ENCODE measurements at regions not wholly inside any gene's neighbourhood (a gene's known extent, or its start where the extent isn't known, plus 50 kb on each side); places are given as distances from the start of the nearest gene placed in this dataset.

GRCh38 chr20:50325651-50326050, 135.0 kb downstream of the CEBPB start:
- Histone ChIP-seq H3K9me3 (no peaks in the 10 kb centered on the region), H3K27me3 (replicated peaks; ENCODE audit: insufficient read depth) (no peaks in the 10 kb centered on the region), H3K4me1 (ENCODE audit: control insufficient read depth in 1 of 2, low read depth in 2 of 2) (peaks cover 13 to 16% of the 10 kb centered on the region in 2 donors), H3K27ac (no peak overlapping the region), H3K4me3 (no peak overlapping the region), H3K36me3 (no peaks in the 10 kb centered on the region)
- TF ChIP-seq, protein P1, sequence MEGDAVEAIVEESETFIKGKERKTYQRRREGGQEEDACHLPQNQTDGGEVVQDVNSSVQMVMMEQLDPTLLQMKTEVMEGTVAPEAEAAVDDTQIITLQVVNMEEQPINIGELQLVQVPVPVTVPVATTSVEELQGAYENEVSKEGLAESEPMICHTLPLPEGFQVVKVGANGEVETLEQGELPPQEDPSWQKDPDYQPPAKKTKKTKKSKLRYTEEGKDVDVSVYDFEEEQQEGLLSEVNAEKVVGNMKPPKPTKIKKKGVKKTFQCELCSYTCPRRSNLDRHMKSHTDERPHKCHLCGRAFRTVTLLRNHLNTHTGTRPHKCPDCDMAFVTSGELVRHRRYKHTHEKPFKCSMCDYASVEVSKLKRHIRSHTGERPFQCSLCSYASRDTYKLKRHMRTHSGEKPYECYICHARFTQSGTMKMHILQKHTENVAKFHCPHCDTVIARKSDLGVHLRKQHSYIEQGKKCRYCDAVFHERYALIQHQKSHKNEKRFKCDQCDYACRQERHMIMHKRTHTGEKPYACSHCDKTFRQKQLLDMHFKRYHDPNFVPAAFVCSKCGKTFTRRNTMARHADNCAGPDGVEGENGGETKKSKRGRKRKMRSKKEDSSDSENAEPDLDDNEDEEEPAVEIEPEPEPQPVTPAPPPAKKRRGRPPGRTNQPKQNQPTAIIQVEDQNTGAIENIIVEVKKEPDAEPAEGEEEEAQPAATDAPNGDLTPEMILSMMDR (IDR thresholded peaks at IDR 0.05): no peak
- ATAC-seq (ENCODE audit: insufficient number of reproducible peaks, low FRiP score, low read depth) (no peak), DNase-seq (ENCODE audit: low spot score) (no peak)

- Histone ChIP-seq H3K4me1 (ENCODE audit: control insufficient read depth in 1 of 2, low read depth in 2 of 2) (no peaks in the 10 kb centered on the region), H3K4me3 (no peak overlapping the region), H3K36me3 (no peaks in the 10 kb centered on the region), H3K27ac (no peak overlapping the region), H3K9me3 (no peaks in the 10 kb centered on the region), H3K27me3 (replicated peaks; ENCODE audit: insufficient read depth) (no peaks in the 10 kb centered on the region)
- TF ChIP-seq, protein P1 (IDR thresholded peaks at IDR 0.05): no peak
- DNase-seq (ENCODE audit: low spot score) (no peak), ATAC-seq (ENCODE audit: insufficient number of reproducible peaks, low FRiP score, low read depth) (no peak)
These were observed 137.0 kb downstream of the CEBPB start for GRCh38 chr20:50327666-50328065.

DNA sequence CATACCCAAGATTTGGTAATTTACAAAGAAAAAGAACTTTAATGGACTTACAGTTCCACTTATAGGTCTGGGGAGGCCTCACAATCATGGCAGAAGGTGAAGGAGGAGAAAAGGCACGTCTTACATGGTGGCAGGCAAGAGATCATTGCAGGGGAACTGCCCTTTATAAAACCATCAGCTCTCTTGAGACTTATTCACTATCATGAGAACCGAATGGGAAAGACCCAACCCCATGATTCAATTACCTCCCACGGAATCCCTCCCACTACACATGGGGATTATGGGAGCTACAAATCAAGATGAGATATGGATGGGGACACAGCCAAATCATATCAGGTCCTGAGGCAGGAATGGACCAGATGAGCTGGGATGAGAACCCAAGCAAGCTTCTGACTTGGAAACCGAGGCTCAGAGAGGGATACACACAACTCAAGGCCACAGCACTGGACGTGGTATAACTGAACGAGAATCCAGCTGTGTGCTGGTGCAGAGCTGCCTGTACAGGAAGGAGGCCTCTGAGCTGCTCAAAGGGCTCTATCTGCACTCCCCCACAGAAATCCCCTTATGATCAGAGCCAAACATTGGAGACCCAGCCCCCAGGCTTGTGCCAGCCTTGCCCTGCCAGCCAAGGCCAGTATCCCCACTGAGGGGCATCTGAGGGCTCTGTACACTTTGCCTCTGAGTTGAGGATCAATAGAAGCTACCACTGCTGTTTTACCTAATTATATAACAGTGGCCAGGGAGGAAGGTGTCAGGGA, 137.8 kb downstream of the CEBPB start:
- no peaks in the 10 kb centered on the region for H3K9me3 ChIP-seq
- TF ChIP-seq, protein P1 (IDR thresholded peaks at IDR 0.05): no peak
- no peak for ATAC-seq (ENCODE audit: insufficient number of reproducible peaks, low FRiP score, low read depth)
- H3K36me3 ChIP-seq: no peaks in the 10 kb centered on the region
- no peak overlapping the region for H3K27ac ChIP-seq
- DNase-seq (ENCODE audit: low spot score): no peak
- no peaks in the 10 kb centered on the region for H3K4me1 ChIP-seq (ENCODE audit: control insufficient read depth in 1 of 2, low read depth in 2 of 2)
- H3K4me3 ChIP-seq: no peak overlapping the region
- no peaks in the 10 kb centered on the region for H3K27me3 ChIP-seq (replicated peaks; ENCODE audit: insufficient read depth)

GRCh38 chr20:50328996-50329898, 138.6 kb downstream of the CEBPB start:
- H3K4me1 ChIP-seq (ENCODE audit: control insufficient read depth in 1 of 2, low read depth in 2 of 2): no peaks in the 10 kb centered on the region
- no peak overlapping the region for H3K4me3 ChIP-seq
- no peak for ATAC-seq (ENCODE audit: insufficient number of reproducible peaks, low FRiP score, low read depth)
- H3K9me3 ChIP-seq: no peaks in the 10 kb centered on the region
- TF ChIP-seq, protein P1 (IDR thresholded peaks at IDR 0.05): no peak
- no peaks in the 10 kb centered on the region for H3K27me3 ChIP-seq (replicated peaks; ENCODE audit: insufficient read depth)
- H3K27ac ChIP-seq: no peak overlapping the region
- no peaks in the 10 kb centered on the region for H3K36me3 ChIP-seq
- no peak for DNase-seq (ENCODE audit: low spot score)

DNA sequence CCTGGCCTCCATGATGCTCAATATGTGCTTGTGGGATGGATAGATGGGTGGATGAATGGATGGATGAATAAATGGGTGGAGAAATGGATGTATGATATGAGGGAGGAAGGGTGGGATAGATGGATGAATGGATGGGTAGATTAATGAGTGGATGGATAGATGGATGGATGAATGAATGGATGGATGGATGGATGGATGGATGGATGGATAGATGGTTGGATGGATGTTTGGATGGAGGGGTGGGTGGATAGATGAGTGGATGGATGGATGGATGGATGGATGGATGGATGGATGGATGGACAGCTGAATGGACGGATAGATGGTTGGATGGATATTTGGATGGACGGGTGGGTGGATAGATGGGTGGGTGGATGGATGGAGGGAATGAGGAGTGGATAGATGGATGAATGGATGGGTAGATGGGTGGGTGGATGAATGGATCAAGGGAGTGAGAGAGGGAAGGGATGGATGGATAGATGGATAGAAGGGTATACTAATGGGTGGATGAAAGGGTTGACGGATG, 139.4 kb downstream of the CEBPB start:
- TF ChIP-seq, protein P1 (IDR thresholded peaks at IDR 0.05): no peak
- DNase-seq (ENCODE audit: low spot score) (no peak), ATAC-seq (ENCODE audit: insufficient number of reproducible peaks, low FRiP score, low read depth) (no peak)
- H3K4me3 ChIP-seq: no peak overlapping the region
- H3K4me1 ChIP-seq (ENCODE audit: control insufficient read depth in 1 of 2, low read depth in 2 of 2): no peaks in the 10 kb centered on the region
- H3K27ac ChIP-seq: no peak overlapping the region
- H3K9me3 ChIP-seq: no peaks in the 10 kb centered on the region
- H3K27me3 ChIP-seq (replicated peaks; ENCODE audit: insufficient read depth): no peaks in the 10 kb centered on the region
- no peaks in the 10 kb centered on the region for H3K36me3 ChIP-seq
